ENCODE measurements at regions not wholly inside any gene's neighbourhood (a gene's known extent, or its start where the extent isn't known, plus 50 kb on each side); places are given as distances from the start of the nearest gene placed in this dataset.

DNA sequence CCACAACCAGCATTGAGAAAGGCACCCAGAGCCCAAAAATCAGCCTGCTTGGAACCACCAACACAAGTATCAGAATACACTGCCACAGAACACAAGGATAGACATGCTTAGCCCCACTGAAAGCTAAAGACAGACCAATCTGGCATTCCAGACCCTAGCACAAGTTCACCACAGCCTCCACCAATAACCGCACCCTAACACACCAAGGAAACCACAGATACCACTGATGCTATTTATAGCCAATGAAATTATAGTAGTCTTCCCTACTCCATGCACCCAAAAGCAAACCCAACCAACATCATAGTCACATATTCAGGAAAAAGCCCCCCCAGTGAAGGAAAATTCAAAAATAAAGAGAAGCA is 83.9 kb upstream of the STT3B start:
- Histone ChIP-seq H3K4me2 (no peak overlapping the region), H3K9me3 (no peaks in the 10 kb centered on the region), H3K27ac (no peak overlapping the region), H3K4me3 (no peak overlapping the region), H3K4me1 (no peaks in the 10 kb centered on the region)
- FAIRE-seq: no peak
- ChIA-PET POLR2A (no interaction called here), CTCF (interaction anchor here (0.6 to 1.3 kb wide), 2 partner anchors 13 to 34 kb away, joined by 3 read pairs; no protein-coding TSS in a partner anchor)
- ATAC-seq: no peak
- no peak for TF ChIP-seq HOXA7 (CRISPR knock-in tag; IDR thresholded peaks at IDR 0.05)
- no peak for TF ChIP-seq NPAS2 (CRISPR knock-in tag; IDR thresholded peaks at IDR 0.05; ENCODE audit: borderline replicate concordance)
- no peak for TF ChIP-seq POLR2A (IDR thresholded peaks at IDR 0.05; ENCODE audit: low read length)
- no peak for TF ChIP-seq HOXB5 (CRISPR knock-in tag; IDR thresholded peaks at IDR 0.05)
- no peak for TF ChIP-seq MYC (IDR thresholded peaks at IDR 0.05; ENCODE audit: borderline replicate concordance, low read length)
- no peak for TF ChIP-seq CTCF (IDR thresholded peaks at IDR 0.05)
- no peak for TF ChIP-seq RARB (CRISPR knock-in tag; IDR thresholded peaks at IDR 0.05)
- no peak for TF ChIP-seq CBX8 (IDR thresholded peaks at IDR 0.05)
- TF ChIP-seq HDAC2 (IDR thresholded peaks at IDR 0.05): no peak
- no peak for TF ChIP-seq ZFP36 (IDR thresholded peaks at IDR 0.05; ENCODE audit: borderline replicate concordance, partially characterized antibody)
- no peak for TF ChIP-seq SREBF2 (IDR thresholded peaks at IDR 0.05)
- TF ChIP-seq RNF2 (IDR thresholded peaks at IDR 0.05; ENCODE audit: borderline replicate concordance, low read depth): no peak
- TF ChIP-seq FOXS1 (CRISPR knock-in tag; IDR thresholded peaks at IDR 0.05): no peak
- DNase-seq (ENCODE audit: low read depth in 1 of 2, low spot score in 1 of 2): no peak
- WGBS (ENCODE audit: missing lambda C conversion rate): 82% methylated on average over 1 of the region's 1 CpG

- WGBS (ENCODE audit: missing lambda C conversion rate): 2% methylated on average over 1 of the region's 1 CpG
- TF ChIP-seq, protein P1, sequence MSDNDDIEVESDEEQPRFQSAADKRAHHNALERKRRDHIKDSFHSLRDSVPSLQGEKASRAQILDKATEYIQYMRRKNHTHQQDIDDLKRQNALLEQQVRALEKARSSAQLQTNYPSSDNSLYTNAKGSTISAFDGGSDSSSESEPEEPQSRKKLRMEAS (IDR thresholded peaks at IDR 0.05): no peak
- TF ChIP-seq TFCP2L1 (CRISPR knock-in tag; IDR thresholded peaks at IDR 0.05): no peak
- no peak for TF ChIP-seq RCOR1 (IDR thresholded peaks at IDR 0.05; ENCODE audit: low read depth, low read length)
- no peak for TF ChIP-seq POLR2AphosphoS2 (conservative IDR thresholded peaks at IDR 0.05; ENCODE audit: low read length)
- no peak for TF ChIP-seq RAD21 (conservative IDR thresholded peaks at IDR 0.05 in 1 of 2, IDR thresholded peaks at IDR 0.05 in 1 of 2)
- no peak for TF ChIP-seq RARB (CRISPR knock-in tag; IDR thresholded peaks at IDR 0.05)
- TF ChIP-seq TP53 (CRISPR knock-in tag; IDR thresholded peaks at IDR 0.05): no peak
- no peak for TF ChIP-seq ZC3H11A (IDR thresholded peaks at IDR 0.05)
- TF ChIP-seq NFE2L2 (conservative IDR thresholded peaks at IDR 0.05; ENCODE audit: low read length): no peak
- TF ChIP-seq SMC3 (IDR thresholded peaks at IDR 0.05): no peak
- no peak for TF ChIP-seq JUNB (IDR thresholded peaks at IDR 0.05)
- TF ChIP-seq E2F6 (IDR thresholded peaks at IDR 0.05; ENCODE audit: borderline replicate concordance, low read depth): no peak
- TF ChIP-seq ELK1 (IDR thresholded peaks at IDR 0.05; ENCODE audit: low read depth, low read length): no peak
- no peak for TF ChIP-seq CBX2 (IDR thresholded peaks at IDR 0.05; ENCODE audit: borderline replicate concordance, low read depth)
- TF ChIP-seq ZSCAN20 (CRISPR knock-in tag; IDR thresholded peaks at IDR 0.05): no peak
- ChIA-PET POLR2A (no interaction called here), CTCF (interaction anchor here (0.6 to 1.3 kb wide), 2 partner anchors 13 to 33 kb away, joined by 3 read pairs; no protein-coding TSS in a partner anchor)
- Histone ChIP-seq H3K4me2 (no peak overlapping the region), H3K4me1 (no peaks in the 10 kb centered on the region), H3K27ac (no peak overlapping the region), H3K9me3 (no peaks in the 10 kb centered on the region), H3K4me3 (no peak overlapping the region)
- FAIRE-seq (no peak), ATAC-seq (no peak), DNase-seq (ENCODE audit: low read depth in 1 of 2, low spot score in 1 of 2) (no peak)
These were observed 83.4 kb upstream of the STT3B start for GRCh38 chr3:31449318-31449717.

All from A549 (cell line).